Stimulated activated CD4-positive, alpha-beta T cell treated with anti-CD3 and anti-CD28 coated beads, Interleukin-4, amount 100 ng/mL, for 4 hours (primary cell): ENCODE measurements at regions not wholly inside any gene's neighbourhood (a gene's known extent, or its start where the extent isn't known, plus 50 kb on each side); places are given as distances from the start of the nearest gene placed in this dataset.
"Not testable (repeated sequence)": the region's sequence is repeated elsewhere in the genome, so short reads cannot be mapped to it uniquely, and the experiment has no call there.

Experiments
- DNase-seq, 2 experiments: peaks; one replicate each; pipeline ENCODE4 v3.0.0-alpha.2; 2020

GRCh38 chr1:58836408-58836807 is 52.6 kb upstream of the JUN start:
- DNase-seq, result no peak

GRCh38 chr1:58837886-58838285 is 54.0 kb upstream of the JUN start:
- DNase-seq, result no peak

- no peak for DNase-seq
Measured at GRCh38 chr1:58839147-58839795, 55.4 kb upstream of the JUN start.

GRCh38 chr1:58839846-58840835 is 56.3 kb upstream of the JUN start:
- no peak for DNase-seq

- peak in 1 of 2 experiments; percentile 7 for DNase-seq
Measured at GRCh38 chr1:58841455-58841854, 57.6 kb upstream of the JUN start.

GRCh38 chr1:58842941-58843340 is 59.1 kb upstream of the JUN start:
- no peak for DNase-seq

- no peak for DNase-seq
Measured at GRCh38 chr1:58844176-58844575, 60.3 kb upstream of the JUN start.

GRCh38 chr1:58845942-58846341 is 62.1 kb upstream of the JUN start:
- DNase-seq, result no peak

- no peak for DNase-seq
Measured at GRCh38 chr1:58848818-58849411, 65.1 kb upstream of the JUN start.

GRCh38 chr1:58849551-58849950 is 65.7 kb upstream of the JUN start:
- DNase-seq, result no peak

GRCh38 chr1:58850636-58851035 is 66.8 kb upstream of the JUN start:
- DNase-seq, result no peak

GRCh38 chr1:58852731-58853485 is 69.1 kb upstream of the JUN start:
- no peak for DNase-seq

- DNase-seq, result no peak
Measured at GRCh38 chr1:58854576-58854975, 70.7 kb upstream of the JUN start.

GRCh38 chr1:58855274-58856165 is 71.7 kb upstream of the JUN start:
- no peak for DNase-seq

- not testable (repeated sequence) for DNase-seq
Measured at GRCh38 chr1:58856281-58856680, 72.4 kb upstream of the JUN start.

- peak in 1 of 2 experiments; percentile 11 for DNase-seq
Measured at GRCh38 chr1:58857680-58858673, 74.1 kb upstream of the JUN start.

- no peak for DNase-seq
Measured at GRCh38 chr1:58859769-58860485, 76.1 kb upstream of the JUN start.

- no peak for DNase-seq
Measured at GRCh38 chr1:58861076-58861475, 77.2 kb upstream of the JUN start.

- no peak for DNase-seq
Measured at GRCh38 chr1:58861506-58861905, 77.7 kb upstream of the JUN start.
